ENCODE measurements at regions not wholly inside any gene's neighbourhood (a gene's known extent, or its start where the extent isn't known, plus 50 kb on each side); places are given as distances from the start of the nearest gene placed in this dataset.

- no peak for DNase-seq
Observed at GRCh38 chr20:57939499-57939898, 229.7 kb upstream of the PMEPA1 start.

- no peak for DNase-seq
Observed at GRCh38 chr20:57938158-57939108, 228.6 kb upstream of the PMEPA1 start.

GRCh38 chr20:57936636-57937385, 227.0 kb upstream of the PMEPA1 start:
- DNase-seq = no peak

- DNase-seq = no peak
Observed at GRCh38 chr20:57934913-57935312, 225.1 kb upstream of the PMEPA1 start.

GRCh38 chr20:57934007-57934805, 224.4 kb upstream of the PMEPA1 start:
- no peak for DNase-seq

GRCh38 chr20:57932227-57932864, 222.5 kb upstream of the PMEPA1 start:
- no peak for DNase-seq

- no peak for DNase-seq
Observed at GRCh38 chr20:57930351-57930750, 220.5 kb upstream of the PMEPA1 start.

GRCh38 chr20:57928181-57928967, 218.6 kb upstream of the PMEPA1 start:
- no peak for DNase-seq

- no peak for DNase-seq
Observed at GRCh38 chr20:57927376-57927775, 217.6 kb upstream of the PMEPA1 start.

- no peak for DNase-seq
Observed at GRCh38 chr20:57922706-57923105, 212.9 kb upstream of the PMEPA1 start.

GRCh38 chr20:57922083-57922482, 212.3 kb upstream of the PMEPA1 start:
- DNase-seq = no peak

- no peak for DNase-seq
Observed at GRCh38 chr20:57921676-57922075, 211.9 kb upstream of the PMEPA1 start.

GRCh38 chr20:57920971-57921370, 211.2 kb upstream of the PMEPA1 start:
- DNase-seq = no peak

- no peak for DNase-seq
Observed at GRCh38 chr20:57919049-57919448, 209.2 kb upstream of the PMEPA1 start.

GRCh38 chr20:57918551-57918950, 208.7 kb upstream of the PMEPA1 start:
- no peak for DNase-seq

- no peak for DNase-seq
Observed at GRCh38 chr20:57914205-57914604, 204.4 kb upstream of the PMEPA1 start.

- no peak for DNase-seq
Observed at GRCh38 chr20:57913156-57913930, 203.5 kb upstream of the PMEPA1 start.

GRCh38 chr20:57912227-57912582, 202.4 kb upstream of the PMEPA1 start:
- no peak for DNase-seq

- DNase-seq = no peak
Observed at GRCh38 chr20:57911512-57912226, 201.9 kb upstream of the PMEPA1 start.

GRCh38 chr20:57910716-57911115, 200.9 kb upstream of the PMEPA1 start:
- DNase-seq = no peak

All from NCI-H446 treated with DMSO at 0.1 percent for 48 hours (cell line).